K562 (cell line): ENCODE measurements at regions not wholly inside any gene's neighbourhood (a gene's known extent, or its start where the extent isn't known, plus 50 kb on each side); places are given as distances from the start of the nearest gene placed in this dataset.
A peak's percentile ranks its signal among the peaks of the same experiment; 100 is the strongest.

Experiments
- ATAC-seq: fragments of 200-7000 bp; cut with Tn5 transposase; 3 replicates; pipeline ENCODE4 v1.9.1; 2020; ENCODE audit warnings: moderate library complexity
- BruUV-seq: library from RNA; stranded (reverse); fragments of 400-500 nt; replicated peaks from 2 replicates; lab custom pipeline; 2021; lab: Mats Ljungman, UMichigan
- CTCF ChIA-PET: fragments of 300-600 bp; formaldehyde crosslinking; extraction: SDS; loops from one replicate; lab custom pipeline; 2021; ENCODE audit warnings: low intra/inter-chr PET ratio; lab: Yijun Ruan, JAX
- POLR2A ChIA-PET: fragments of 300-600, 350-650 bp; sonication (Branson Sonifier 250); formaldehyde crosslinking; extraction: SDS; loops from one replicate; lab custom pipeline; 2021; ENCODE audit warnings: antibody characterized with exemption, inconsistent platforms; lab: Yijun Ruan, JAX
- DNase-seq, 4 experiments: peaks; one replicate each; pipeline versions ENCODE4 v3.0.0 to v3.0.0-alpha.2; 2011 to 2018; ENCODE audit warnings: low spot score in 3 of 4, mixed read lengths in 3 of 4; ENCODE audit errors: extremely low read depth in 1 of 4
- FAIRE-seq: peaks from 2 replicates; lab custom pipeline; 2011; peaks lifted over from hg19 to GRCh38; lab: Jason Lieb, UNC
- H2AFZ ChIP-seq: 2 replicates; pipeline ENCODE4 v1.6.0; 2011; ENCODE audit warnings: low read depth, low read length, control low read depth, inconsistent platforms
- H3K27ac ChIP-seq: fragments of 200-600 bp; 3 replicates; pipeline ENCODE4 v1.8.0; 2011; ENCODE audit warnings: low read depth, mild to moderate bottlenecking, control low read depth, inconsistent platforms, low read length, moderate library complexity, mixed read lengths; ENCODE audit errors: extremely low read depth
- H3K27me3 ChIP-seq, 2 experiments: fragments of 300-600 bp in 1 of 2; 2 replicates in 1 of 2; 3 replicates in 1 of 2; pipeline versions ENCODE4 v1.6.0 to v1.8.0; 2011; ENCODE audit warnings: inconsistent platforms in 2 of 2, low read length in 2 of 2, mild to moderate bottlenecking in 1 of 2, mixed read lengths in 1 of 2, moderate library complexity in 1 of 2; ENCODE audit not compliant: control insufficient read depth in 2 of 2, insufficient read depth in 2 of 2
- H3K36me3 ChIP-seq: fragments of 300-600 bp; 3 replicates; pipeline ENCODE4 v1.8.0; 2011; ENCODE audit warnings: mild to moderate bottlenecking, low read length, inconsistent platforms; ENCODE audit not compliant: control insufficient read depth, insufficient read depth
- H3K4me1 ChIP-seq, 2 experiments: fragments of 200-600 bp in 1 of 2; replicated peaks in 1 of 2; 2 replicates in 1 of 2; 3 replicates in 1 of 2; pipeline versions ENCODE4 v1.5.1 to v1.8.0; 2011; ENCODE audit warnings: inconsistent platforms in 2 of 2, low read length in 2 of 2, mild to moderate bottlenecking in 1 of 2, mixed read lengths in 1 of 2, moderate library complexity in 1 of 2; ENCODE audit not compliant: control insufficient read depth in 2 of 2, insufficient read depth in 2 of 2
- H3K4me2 ChIP-seq: 2 replicates; pipeline ENCODE4 v1.6.1; 2011; ENCODE audit warnings: low read length, control low read depth, inconsistent platforms, mixed read lengths; ENCODE audit not compliant: insufficient read depth
- H3K4me3 ChIP-seq: fragments of 200-600 bp; sonication (generic), shearing (Covaris generic); 2 replicates; pipeline ENCODE4 v1.5.1; 2016; ENCODE audit warnings: control low read depth, inconsistent platforms
- H3K79me2 ChIP-seq: fragments of 200-600 bp; 3 replicates; pipeline ENCODE4 v1.8.0; 2011; ENCODE audit warnings: low read length, inconsistent platforms; ENCODE audit not compliant: control insufficient read depth, insufficient read depth
- H3K9ac ChIP-seq, 2 experiments: 2 replicates each; pipeline versions ENCODE4 v1.6.0 to v1.6.1; 2011; ENCODE audit warnings: low read depth in 2 of 2, low read length in 2 of 2, control low read depth in 1 of 2, inconsistent platforms in 1 of 2, mild to moderate bottlenecking in 1 of 2, mixed read lengths in 1 of 2; ENCODE audit not compliant: insufficient read depth in 1 of 2
- H3K9me1 ChIP-seq: one replicate; pipeline ENCODE4 v1.6.0; 2011; ENCODE audit warnings: inconsistent platforms, mild to moderate bottlenecking, low read length, moderate library complexity; ENCODE audit not compliant: control insufficient read depth, insufficient read depth
- H3K9me3 ChIP-seq: replicated peaks from 2 replicates; pipeline ENCODE4 v1.5.1; 2011; ENCODE audit warnings: low read depth, low read length, inconsistent platforms; ENCODE audit not compliant: control insufficient read depth, insufficient read depth
- H4K20me1 ChIP-seq: replicated peaks from 2 replicates; pipeline ENCODE4 v1.6.1; 2011; ENCODE audit warnings: low read length, inconsistent platforms, mixed read lengths; ENCODE audit not compliant: control insufficient read depth, insufficient read depth
- EP300 ChIP-seq: IDR thresholded peaks from 2 replicates; pipeline ENCODE4 v1.6.1; 2012; ENCODE audit warnings: low read length, improper control_type of control experiment
- STAT5A ChIP-seq: IDR thresholded peaks from 2 replicates; pipeline ENCODE4 v1.6.1; 2012; ENCODE audit warnings: low read length, inconsistent platforms, borderline replicate concordance
- TFE3 ChIP-seq: fragments of 450-650 bp; formaldehyde crosslinking; IDR thresholded peaks from 2 replicates; pipeline ENCODE4 v1.4.0; 2020; ENCODE audit warnings: mild to moderate bottlenecking, mixed read lengths
- VEZF1 ChIP-seq: fragments of 200-800 bp; sonication (Bioruptor generic); IDR thresholded peaks from 2 replicates; pipeline ENCODE4 v1.6.1; 2017; ENCODE audit warnings: missing genetic modification characterization, missing compliant biosample characterization
- ZKSCAN8 ChIP-seq: fragments of 200-800 bp; sonication (Bioruptor generic); IDR thresholded peaks from 2 replicates; pipeline ENCODE4 v1.6.1; 2016; ENCODE audit warnings: missing genetic modification characterization, missing compliant biosample characterization
- ZMIZ1 ChIP-seq, 2 experiments: fragments of 150-350 bp in 1 of 2; IDR thresholded peaks; 2 replicates each; pipeline ENCODE4 v1.6.1; 2012 to 2016; ENCODE audit warnings: low read depth in 2 of 2, low read length in 2 of 2, mild to moderate bottlenecking in 1 of 2, moderate library complexity in 1 of 2
- ZNF696 ChIP-seq: fragments of 250-450 bp; sonication (Bioruptor Pico); conservative IDR thresholded peaks from 2 replicates; pipeline ENCODE4 v1.4.0; 2020; ENCODE audit warnings: mild to moderate bottlenecking, moderate library complexity
- ZSCAN29 ChIP-seq: fragments of 450-650 bp; IDR thresholded peaks from 2 replicates; pipeline ENCODE4 v1.6.1; 2017
- WGBS: fragments of 100-300 bp; shearing (Covaris generic); methylation state at CpG from one replicate; pipeline ENCODE4 v1.1.6; 2016; ENCODE audit warnings: low coverage, mixed read lengths; ENCODE audit not compliant: insufficient coverage; ENCODE audit errors: missing lambda C conversion rate; 5-methylcytosine and 5-hydroxymethylcytosine counted together
- in situ Hi-C: fragments of 300-500 bp; cut with MboI; formaldehyde crosslinking; loops from 4 replicates; pipeline ENCODE4 v1.15.0; 2018; ENCODE audit warnings: inconsistent platforms, mixed read lengths
- intact Hi-C: fragments of 100-400 bp; cut with micrococcal nuclease; formaldehyde crosslinking; loops from 2 replicates; pipeline ENCODE4 v1.14.2; 2022
- TF ChIP-seq, protein P1 (sequence below): fragments of 450-650 bp; IDR thresholded peaks from 2 replicates; pipeline ENCODE4 v1.6.1; 2018; ENCODE audit warnings: mild to moderate bottlenecking, low read depth; ENCODE audit not compliant: partially characterized antibody

DNA sequence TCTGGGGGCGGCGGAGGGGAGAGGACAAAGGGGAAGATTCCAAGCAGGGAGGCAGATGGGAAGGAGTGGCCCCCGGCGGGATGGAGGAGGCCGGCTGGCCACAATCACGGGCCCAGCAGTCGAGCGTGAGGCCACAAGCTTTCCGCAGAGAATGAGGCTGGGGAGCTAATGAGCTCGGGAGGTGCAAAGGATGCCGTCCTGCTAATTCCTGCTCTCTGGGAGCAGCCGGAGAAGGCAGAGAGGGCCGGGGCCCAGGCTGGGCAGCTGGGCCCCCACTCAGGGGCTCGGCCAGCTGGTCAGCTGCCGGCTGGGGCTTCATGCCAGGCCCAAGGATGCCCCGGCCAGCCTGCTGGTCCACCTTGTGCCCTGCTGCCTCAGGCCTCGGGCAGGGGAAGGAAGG, 98.1 kb upstream of the LHX5 start:
- no peak overlapping the region for H2AFZ ChIP-seq
- no peaks in the 10 kb centered on the region for H3K79me2 ChIP-seq
- CTCF ChIA-PET: no interaction called here
- no TSS peak for BruUV-seq
- no peaks in the 10 kb centered on the region for H3K9me1 ChIP-seq
- POLR2A ChIA-PET: interaction anchor here (0.6 to 1.3 kb wide), 2 partner anchors 11 to 1671 kb away, joined by 3 read pairs; no protein-coding TSS in a partner anchor
- H3K27me3 ChIP-seq: peaks cover 36 to 67% of the 10 kb centered on the region in 2 experiments
- in situ Hi-C loops: no loop called here
- ATAC-seq (no peak), FAIRE-seq (no peak), DNase-seq (no peak)
- 4% methylated on average over 17 of the region's 17 CpGs for WGBS
- H3K4me2 ChIP-seq: no peak overlapping the region
- no peaks in the 10 kb centered on the region for H3K36me3 ChIP-seq
- peaks cover 0 to 6% of the 10 kb centered on the region in 2 experiments; a peak in 2 of 5 replicates for H3K4me1 ChIP-seq
- H3K27ac ChIP-seq: no peak overlapping the region
- intact Hi-C loops: no loop called here
- peak overlapping the region in 1 of 2 experiments; percentile 17; a peak in 1 of 4 replicates for H3K9ac ChIP-seq
- no peaks in the 10 kb centered on the region for H4K20me1 ChIP-seq
- TF ChIP-seq VEZF1 (CRISPR knock-in tag) (no peak), ZNF696 (CRISPR knock-in tag) (no peak), TFE3 (CRISPR knock-in tag) (no peak), ZSCAN29 (no peak), EP300 (no peak), STAT5A (no peak), ZKSCAN8 (CRISPR knock-in tag) (no peak), ZMIZ1 (IDR thresholded peaks at IDR 0.05; ENCODE audit: low read depth in 2 of 2, low read length in 2 of 2) (no peak)
- TF ChIP-seq, protein P1, sequence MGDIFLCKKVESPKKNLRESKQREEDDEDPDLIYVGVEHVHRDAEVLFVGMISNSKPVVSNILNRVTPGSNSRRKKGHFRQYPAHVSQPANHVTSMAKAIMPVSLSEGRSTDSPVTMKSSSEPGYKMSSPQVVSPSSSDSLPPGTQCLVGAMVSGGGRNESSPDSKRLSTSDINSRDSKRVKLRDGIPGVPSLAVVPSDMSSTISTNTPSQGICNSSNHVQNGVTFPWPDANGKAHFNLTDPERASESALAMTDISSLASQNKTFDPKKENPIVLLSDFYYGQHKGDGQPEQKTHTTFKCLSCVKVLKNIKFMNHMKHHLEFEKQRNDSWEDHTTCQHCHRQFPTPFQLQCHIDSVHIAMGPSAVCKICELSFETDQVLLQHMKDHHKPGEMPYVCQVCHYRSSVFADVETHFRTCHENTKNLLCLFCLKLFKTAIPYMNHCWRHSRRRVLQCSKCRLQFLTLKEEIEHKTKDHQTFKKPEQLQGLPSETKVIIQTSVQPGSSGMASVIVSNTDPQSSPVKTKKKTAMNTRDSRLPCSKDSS: no peak
- no peaks in the 10 kb centered on the region for H3K9me3 ChIP-seq
- no peak overlapping the region for H3K4me3 ChIP-seq
